Neutrophil (primary cell): ENCODE measurements at regions not wholly inside any gene's neighbourhood (a gene's known extent, or its start where the extent isn't known, plus 50 kb on each side); places are given as distances from the start of the nearest gene placed in this dataset.

Experiments used
- H3K27ac ChIP-seq: fragments of 200-600 bp; sonication (generic); 2 replicates; pipeline ENCODE4 v1.5.1; 2016; ENCODE audit warnings: mild to moderate bottlenecking, moderate library complexity
- H3K27me3 ChIP-seq: fragments of 200-600 bp; sonication (generic); 2 replicates; pipeline ENCODE4 v1.6.0; 2016; ENCODE audit warnings: mild to moderate bottlenecking
- H3K36me3 ChIP-seq: fragments of 200-600 bp; sonication (generic); 2 replicates; pipeline ENCODE4 v1.5.1; 2017
- H3K4me1 ChIP-seq, 2 experiments: fragments of 200-600 bp in 1 of 2; sonication (generic) in 1 of 2; 1 replicate in 1 of 2; 2 replicates in 1 of 2; pipeline versions ENCODE4 v1.5.1 to v1.6.1; 2013 to 2016; ENCODE audit warnings: low read depth in 1 of 2, low read length in 1 of 2, mild to moderate bottlenecking in 1 of 2, moderate library complexity in 1 of 2; ENCODE audit not compliant: control insufficient read depth in 1 of 2, insufficient read depth in 1 of 2
- H3K4me3 ChIP-seq, 2 experiments: fragments of 200-600 bp in 1 of 2; sonication (generic) in 1 of 2; 1 replicate in 1 of 2; 2 replicates in 1 of 2; pipeline ENCODE4 v1.5.1; 2013 to 2016; ENCODE audit warnings: low read depth in 1 of 2, low read length in 1 of 2, mild to moderate bottlenecking in 1 of 2, moderate library complexity in 1 of 2
- H3K9me3 ChIP-seq: fragments of 200-600 bp; sonication (generic); 2 replicates; pipeline ENCODE4 v1.5.1; 2016
- TF ChIP-seq, protein P1 (sequence below): fragments of 200-600 bp; sonication (generic); IDR thresholded peaks from 2 replicates; pipeline ENCODE4 v1.5.1; 2016; ENCODE audit warnings: antibody characterized with exemption

DNA sequence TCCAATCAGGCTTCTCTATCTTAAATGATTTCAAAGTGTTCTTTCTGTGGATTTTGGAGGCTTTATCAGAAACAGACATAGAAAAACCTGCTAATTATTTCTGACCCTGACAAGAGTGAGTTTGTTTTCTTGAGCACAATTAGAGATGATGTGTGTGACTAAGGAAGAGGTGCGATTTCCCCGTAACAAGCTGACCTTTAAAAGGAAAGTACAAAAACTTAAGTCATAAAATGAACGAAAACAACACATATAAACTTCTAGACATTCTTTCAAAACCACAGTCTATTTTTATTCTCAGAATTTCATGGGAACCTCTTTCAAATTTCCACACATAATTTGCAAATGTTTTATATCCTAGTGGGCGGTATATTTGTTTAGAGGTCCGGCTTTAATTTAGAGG lies 604.8 kb downstream of the CPS1 start:
- Histone ChIP-seq H3K4me1 (no peaks in the 10 kb centered on the region), H3K4me3 (no peak overlapping the region), H3K27ac (no peak overlapping the region), H3K36me3 (no peaks in the 10 kb centered on the region), H3K9me3 (no peaks in the 10 kb centered on the region), H3K27me3 (no peaks in the 10 kb centered on the region)
- TF ChIP-seq, protein P1, sequence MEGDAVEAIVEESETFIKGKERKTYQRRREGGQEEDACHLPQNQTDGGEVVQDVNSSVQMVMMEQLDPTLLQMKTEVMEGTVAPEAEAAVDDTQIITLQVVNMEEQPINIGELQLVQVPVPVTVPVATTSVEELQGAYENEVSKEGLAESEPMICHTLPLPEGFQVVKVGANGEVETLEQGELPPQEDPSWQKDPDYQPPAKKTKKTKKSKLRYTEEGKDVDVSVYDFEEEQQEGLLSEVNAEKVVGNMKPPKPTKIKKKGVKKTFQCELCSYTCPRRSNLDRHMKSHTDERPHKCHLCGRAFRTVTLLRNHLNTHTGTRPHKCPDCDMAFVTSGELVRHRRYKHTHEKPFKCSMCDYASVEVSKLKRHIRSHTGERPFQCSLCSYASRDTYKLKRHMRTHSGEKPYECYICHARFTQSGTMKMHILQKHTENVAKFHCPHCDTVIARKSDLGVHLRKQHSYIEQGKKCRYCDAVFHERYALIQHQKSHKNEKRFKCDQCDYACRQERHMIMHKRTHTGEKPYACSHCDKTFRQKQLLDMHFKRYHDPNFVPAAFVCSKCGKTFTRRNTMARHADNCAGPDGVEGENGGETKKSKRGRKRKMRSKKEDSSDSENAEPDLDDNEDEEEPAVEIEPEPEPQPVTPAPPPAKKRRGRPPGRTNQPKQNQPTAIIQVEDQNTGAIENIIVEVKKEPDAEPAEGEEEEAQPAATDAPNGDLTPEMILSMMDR: no peak

DNA sequence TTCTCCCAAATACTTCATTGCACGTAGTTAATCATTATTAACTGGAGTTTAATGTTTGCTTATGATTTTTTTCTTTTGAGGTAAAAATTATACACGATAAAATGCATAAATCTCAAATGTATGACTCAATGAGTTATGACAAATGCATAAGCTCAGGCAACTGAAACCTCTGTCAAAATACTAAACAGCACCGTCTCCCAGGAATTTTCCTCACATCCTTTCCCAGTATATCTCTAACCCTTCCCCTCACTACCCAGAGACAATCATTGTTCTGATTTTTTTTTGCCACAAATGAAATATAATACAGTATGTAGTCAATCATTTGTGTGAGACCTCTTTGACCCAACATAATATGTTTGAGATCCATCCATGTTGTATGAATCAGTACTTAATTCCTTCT lies 606.5 kb downstream of the CPS1 start:
- Histone ChIP-seq H3K27me3 (no peaks in the 10 kb centered on the region), H3K36me3 (no peaks in the 10 kb centered on the region), H3K4me1 (no peaks in the 10 kb centered on the region), H3K9me3 (no peaks in the 10 kb centered on the region), H3K27ac (no peak overlapping the region), H3K4me3 (no peak overlapping the region)
- TF ChIP-seq, protein P1: no peak

DNA sequence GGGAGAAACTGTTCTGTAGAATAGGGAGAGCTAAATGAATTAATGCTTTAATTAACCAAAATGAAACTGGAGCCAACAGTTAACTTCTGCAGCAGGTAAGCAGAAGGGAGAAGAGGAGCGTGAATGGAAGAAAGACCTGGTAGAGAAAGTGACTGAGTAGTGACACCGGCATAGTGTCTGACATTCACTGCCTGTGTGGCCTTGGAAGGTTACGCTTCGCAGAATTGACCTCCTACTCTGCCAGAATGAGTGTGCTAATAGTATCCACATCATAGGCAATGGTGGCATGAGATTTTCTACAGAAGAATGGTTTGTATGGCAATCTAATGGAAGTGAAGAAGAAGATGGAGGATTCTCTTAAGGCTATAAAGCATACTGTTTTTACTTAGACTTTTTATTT lies 614.4 kb downstream of the CPS1 start:
- Histone ChIP-seq H3K27me3 (no peaks in the 10 kb centered on the region), H3K4me1 (no peaks in the 10 kb centered on the region), H3K27ac (no peak overlapping the region), H3K36me3 (no peaks in the 10 kb centered on the region), H3K4me3 (no peak overlapping the region), H3K9me3 (no peaks in the 10 kb centered on the region)
- TF ChIP-seq, protein P1: no peak

DNA sequence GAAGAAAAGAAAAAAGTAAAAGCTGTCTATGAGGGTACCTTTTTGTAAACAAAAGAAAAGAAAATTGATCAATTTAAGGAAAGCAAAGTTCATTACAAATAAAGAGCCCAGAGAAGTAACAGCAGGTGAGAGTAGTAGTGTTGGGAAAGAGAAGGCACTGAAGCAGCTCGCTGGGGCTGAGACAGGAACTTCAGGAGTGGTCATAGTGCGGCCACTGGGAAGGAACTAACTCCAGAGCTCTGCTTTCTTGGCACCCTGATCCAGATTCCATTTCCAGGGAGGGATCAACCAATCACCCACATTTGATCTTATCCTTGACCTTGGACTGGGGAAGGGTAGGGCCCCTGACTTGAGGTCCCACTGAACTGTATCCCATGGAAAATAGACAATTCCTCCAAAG lies 617.6 kb downstream of the CPS1 start:
- Histone ChIP-seq H3K36me3 (no peaks in the 10 kb centered on the region), H3K4me3 (no peak overlapping the region), H3K27ac (no peak overlapping the region), H3K27me3 (no peaks in the 10 kb centered on the region), H3K9me3 (no peaks in the 10 kb centered on the region), H3K4me1 (no peaks in the 10 kb centered on the region)
- TF ChIP-seq, protein P1: no peak

DNA sequence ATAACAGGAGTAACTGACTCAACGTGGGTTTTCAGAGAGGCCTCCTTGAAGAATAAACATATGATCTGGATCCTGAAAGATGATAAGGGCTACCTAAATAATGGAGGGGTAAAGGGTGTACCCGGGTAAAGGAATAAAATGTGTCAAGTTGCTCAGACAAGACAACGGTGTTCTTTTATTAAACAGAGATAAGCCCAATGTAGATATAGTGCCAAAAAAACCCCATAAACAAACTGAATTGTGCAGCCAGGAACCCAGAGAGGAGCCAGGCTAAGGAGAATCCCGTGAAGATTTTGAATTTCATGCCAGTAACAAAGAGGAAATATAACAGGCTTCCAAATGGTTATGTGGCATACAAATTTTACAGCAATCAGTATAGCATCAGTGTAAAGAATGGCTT lies 618.2 kb downstream of the CPS1 start:
- Histone ChIP-seq H3K27ac (no peak overlapping the region), H3K27me3 (no peaks in the 10 kb centered on the region), H3K4me1 (no peaks in the 10 kb centered on the region), H3K9me3 (no peaks in the 10 kb centered on the region), H3K4me3 (no peak overlapping the region), H3K36me3 (no peaks in the 10 kb centered on the region)
- TF ChIP-seq, protein P1: no peak

DNA sequence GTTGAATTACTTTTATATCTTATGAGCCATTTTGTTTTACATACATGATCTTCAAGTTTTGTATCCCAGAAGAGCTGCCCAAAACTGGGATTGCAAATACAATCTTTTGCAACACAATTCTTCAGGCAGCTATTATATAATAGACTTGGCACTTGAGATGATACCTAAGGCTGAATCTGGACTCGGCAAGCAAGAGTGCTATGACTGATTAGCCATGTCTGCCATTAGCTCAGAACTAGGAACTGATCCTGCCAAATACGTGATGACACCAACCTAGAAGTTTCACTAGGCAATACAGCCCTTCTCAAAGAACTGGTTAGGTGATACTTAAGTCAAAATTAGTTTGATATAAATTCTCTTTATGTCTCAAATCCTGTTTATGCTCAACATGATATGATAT lies 619.6 kb downstream of the CPS1 start:
- Histone ChIP-seq H3K27ac (no peak overlapping the region), H3K27me3 (no peaks in the 10 kb centered on the region), H3K4me3 (no peak overlapping the region), H3K4me1 (no peaks in the 10 kb centered on the region), H3K36me3 (no peaks in the 10 kb centered on the region), H3K9me3 (no peaks in the 10 kb centered on the region)
- TF ChIP-seq, protein P1: no peak
